Right lobe of liver (tissue), 6 donors: ENCODE measurements at regions not wholly inside any gene's neighbourhood (a gene's known extent, or its start where the extent isn't known, plus 50 kb on each side); places are given as distances from the start of the nearest gene placed in this dataset.
"Not testable (repeated sequence)": the region's sequence is repeated elsewhere in the genome, so short reads cannot be mapped to it uniquely, and the experiment has no call there.

Experiments used
- ATAC-seq, 4 donors: fragments of 200-7000 bp; cut with Tn5 transposase; one replicate each; pipeline ENCODE4 v1.9.1; 2020; ENCODE audit warnings: mild to moderate bottlenecking in 4 of 4, moderate library complexity in 4 of 4
- DNase-seq, 3 donors: peaks; one replicate each; pipeline ENCODE4 v3.0.0-alpha.2; 2020
- H3K27ac ChIP-seq, 3 donors: fragments of 200-600 bp; one replicate each; pipeline ENCODE4 v1.8.0; 2022
- H3K27me3 ChIP-seq, 2 donors: fragments of 200-600 bp; one replicate each; pipeline ENCODE4 v1.8.0; 2022
- H3K36me3 ChIP-seq, 4 donors: fragments of 200-600 bp; sonication (generic) in 1 of 4; one replicate each; pipeline versions ENCODE4 v1.5.1 to v1.8.0; 2017 to 2022; ENCODE audit warnings: control low read depth in 1 of 4
- H3K4me1 ChIP-seq, 4 donors: fragments of 200-600 bp; sonication (generic) in 1 of 4; one replicate each; pipeline versions ENCODE4 v1.5.1 to v1.8.0; 2017 to 2022; ENCODE audit warnings: control low read depth in 1 of 4
- H3K4me3 ChIP-seq, 3 donors: fragments of 200-600 bp; one replicate each; pipeline ENCODE4 v1.8.0; 2022
- H3K9me3 ChIP-seq, 4 donors: fragments of 200-600 bp; sonication (generic) in 1 of 4; one replicate each; pipeline versions ENCODE4 v1.5.1 to v1.8.0; 2017 to 2022; ENCODE audit warnings: control low read depth in 1 of 4
- POLR2A ChIP-seq: fragments of 450-650 bp; IDR thresholded peaks from one replicate; pipeline ENCODE4 v1.6.1; 2017; ENCODE audit warnings: antibody characterized with exemption, mild to moderate bottlenecking
- WGBS: methylation state at CpG from one replicate; pipeline ENCODE4 v1.1.6; 2018; ENCODE audit warnings: low coverage, low lambda C conversion rate; ENCODE audit not compliant: insufficient coverage; ENCODE audit errors: missing lambda C conversion rate; 5-methylcytosine and 5-hydroxymethylcytosine counted together
- intact Hi-C, 2 donors: fragments of 100-400 bp; cut with DNase I; formaldehyde crosslinking; loops; one replicate each; pipeline versions ENCODE4 v1.11.2 to v1.14.1; 2022
- TF ChIP-seq, protein P1 (sequence below), 4 donors: fragments of 200-600 bp in 3 of 4; fragments of 450-650 bp in 1 of 4; IDR thresholded peaks; one replicate each; pipeline versions ENCODE4 v1.5.1 to v1.8.0; 2016 to 2022; ENCODE audit warnings: antibody characterized with exemption in 4 of 4, mild to moderate bottlenecking in 2 of 4
- donor health status: DM: no; HTN: yes; CAD: no.
- donor health status: DM: no; HTN: no; CAD: no.
- donor health status: DM: no; HTN: no; CAD: no.
- donor health status: DM: no; HTN: yes; CAD: no.
- donor health status: DM: no; HTN: yes; CAD: no.

DNA sequence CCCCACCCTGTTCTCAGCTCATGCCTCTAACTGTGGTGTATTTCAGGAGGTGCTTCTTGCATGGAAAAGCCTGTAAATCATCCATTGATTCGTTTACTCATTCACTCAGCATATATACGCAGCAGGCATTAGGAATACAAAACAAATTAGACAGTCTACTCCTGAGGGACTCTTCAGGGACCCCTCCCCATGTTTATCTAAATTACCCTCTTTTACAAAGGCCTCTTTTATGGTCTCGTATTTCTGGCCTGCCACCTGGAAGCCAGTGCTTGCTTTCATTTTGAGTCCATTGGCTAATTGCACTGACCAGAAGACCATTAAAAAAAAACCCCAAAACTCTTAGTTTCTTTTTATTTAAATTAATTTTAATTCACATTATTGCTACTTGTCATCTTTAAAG lies 134.4 kb downstream of the DACT1 start:
- ATAC-seq, result no peak
- no peaks in the 10 kb centered on the region for H3K9me3 ChIP-seq
- TF ChIP-seq, protein P1, sequence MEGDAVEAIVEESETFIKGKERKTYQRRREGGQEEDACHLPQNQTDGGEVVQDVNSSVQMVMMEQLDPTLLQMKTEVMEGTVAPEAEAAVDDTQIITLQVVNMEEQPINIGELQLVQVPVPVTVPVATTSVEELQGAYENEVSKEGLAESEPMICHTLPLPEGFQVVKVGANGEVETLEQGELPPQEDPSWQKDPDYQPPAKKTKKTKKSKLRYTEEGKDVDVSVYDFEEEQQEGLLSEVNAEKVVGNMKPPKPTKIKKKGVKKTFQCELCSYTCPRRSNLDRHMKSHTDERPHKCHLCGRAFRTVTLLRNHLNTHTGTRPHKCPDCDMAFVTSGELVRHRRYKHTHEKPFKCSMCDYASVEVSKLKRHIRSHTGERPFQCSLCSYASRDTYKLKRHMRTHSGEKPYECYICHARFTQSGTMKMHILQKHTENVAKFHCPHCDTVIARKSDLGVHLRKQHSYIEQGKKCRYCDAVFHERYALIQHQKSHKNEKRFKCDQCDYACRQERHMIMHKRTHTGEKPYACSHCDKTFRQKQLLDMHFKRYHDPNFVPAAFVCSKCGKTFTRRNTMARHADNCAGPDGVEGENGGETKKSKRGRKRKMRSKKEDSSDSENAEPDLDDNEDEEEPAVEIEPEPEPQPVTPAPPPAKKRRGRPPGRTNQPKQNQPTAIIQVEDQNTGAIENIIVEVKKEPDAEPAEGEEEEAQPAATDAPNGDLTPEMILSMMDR (IDR thresholded peaks at IDR 0.05), result no peak
- TF ChIP-seq POLR2A, result no peak
- no peak for DNase-seq
- 84% methylated on average over 3 of the region's 3 CpGs for WGBS
- no peaks in the 10 kb centered on the region for H3K27me3 ChIP-seq
- H3K4me1 ChIP-seq, result peaks cover 0 to 4% (median 0%) of the 10 kb centered on the region in 4 donors
- intact Hi-C loops, result no loop called here
- H3K36me3 ChIP-seq, result no peaks in the 10 kb centered on the region
- H3K27ac ChIP-seq, result no peak overlapping the region
- H3K4me3 ChIP-seq, result no peak overlapping the region

DNA sequence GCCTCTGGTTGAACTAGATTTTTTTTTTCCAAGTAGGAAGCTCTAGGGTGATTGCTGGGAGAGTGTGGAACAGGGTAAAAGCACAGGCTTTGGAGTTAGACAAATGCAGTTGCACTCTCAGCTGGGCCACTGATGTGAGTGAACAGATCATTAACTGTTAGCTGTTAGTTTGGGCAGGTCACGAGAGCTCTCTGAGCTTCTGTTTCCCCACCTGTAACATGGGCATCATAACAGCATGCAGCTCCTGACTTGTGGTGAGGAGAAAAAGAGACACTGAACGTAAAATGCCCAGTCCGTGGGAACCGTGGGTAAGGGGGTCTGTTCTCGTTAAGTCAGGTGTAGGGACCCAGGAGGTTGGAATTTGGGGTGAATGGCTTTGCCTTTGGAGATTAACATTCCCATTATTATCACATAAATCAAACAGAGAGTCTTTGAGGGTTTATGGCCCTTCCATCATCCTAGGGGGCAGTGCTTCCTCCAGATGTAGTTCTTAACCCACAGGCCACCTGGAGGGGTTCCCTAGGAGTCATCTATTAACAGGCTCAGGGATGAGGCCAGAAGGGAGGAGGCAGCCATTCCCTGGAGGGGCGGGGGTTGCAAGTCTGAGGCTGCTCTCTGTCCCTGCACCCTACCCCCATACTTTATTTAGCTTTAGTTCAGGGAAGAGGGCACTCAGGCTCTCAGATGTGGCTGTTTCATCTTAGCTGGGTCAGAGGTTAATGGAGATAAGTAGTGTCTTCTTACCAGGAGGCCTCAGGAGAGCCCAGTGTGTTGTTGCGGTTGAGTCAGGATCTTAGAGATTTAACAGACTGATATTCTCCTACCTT lies 135.2 kb downstream of the DACT1 start:
- H3K27ac ChIP-seq, result no peak overlapping the region
- no peak for TF ChIP-seq POLR2A
- TF ChIP-seq, protein P1 (IDR thresholded peaks at IDR 0.05), result no peak
- H3K36me3 ChIP-seq, result no peaks in the 10 kb centered on the region
- peaks cover 0 to 4% (median 0%) of the 10 kb centered on the region in 4 donors for H3K4me1 ChIP-seq
- DNase-seq (no peak), ATAC-seq (no peak)
- intact Hi-C loops, result no loop called here
- H3K4me3 ChIP-seq, result no peak overlapping the region
- no peaks in the 10 kb centered on the region for H3K9me3 ChIP-seq
- no peaks in the 10 kb centered on the region for H3K27me3 ChIP-seq
- 83% methylated on average over 6 of the region's 7 CpGs for WGBS

DNA sequence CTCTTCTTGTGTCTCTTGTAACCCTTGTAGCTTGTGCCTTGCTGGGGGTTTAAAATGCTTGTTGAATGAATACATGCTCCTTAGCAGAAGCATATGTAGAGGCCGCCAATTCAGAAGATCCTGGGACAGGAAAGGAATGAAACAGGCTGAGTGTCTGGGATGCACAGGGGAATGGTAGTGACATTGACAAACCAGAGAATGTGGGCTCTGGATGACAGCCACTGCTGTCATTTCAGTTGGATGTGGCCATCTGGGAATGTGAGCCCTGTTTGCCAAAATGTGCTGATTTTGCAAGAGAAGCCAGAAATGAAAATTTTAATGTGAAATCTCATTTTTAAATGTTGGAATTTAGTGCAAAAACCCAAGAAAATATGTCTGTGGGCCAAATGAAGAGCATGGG lies 136.8 kb downstream of the DACT1 start:
- Histone ChIP-seq H3K4me1 (peaks cover 0 to 4% (median 0%) of the 10 kb centered on the region in 4 donors), H3K9me3 (no peaks in the 10 kb centered on the region), H3K4me3 (no peak overlapping the region), H3K27me3 (no peaks in the 10 kb centered on the region), H3K36me3 (no peaks in the 10 kb centered on the region), H3K27ac (no peak overlapping the region)
- ATAC-seq, result no peak
- DNase-seq, result no peak
- intact Hi-C loops, result no loop called here
- 64% methylated on average over 1 of the region's 1 CpG for WGBS
- TF ChIP-seq, protein P1 (IDR thresholded peaks at IDR 0.05), result no peak
- no peak for TF ChIP-seq POLR2A

DNA sequence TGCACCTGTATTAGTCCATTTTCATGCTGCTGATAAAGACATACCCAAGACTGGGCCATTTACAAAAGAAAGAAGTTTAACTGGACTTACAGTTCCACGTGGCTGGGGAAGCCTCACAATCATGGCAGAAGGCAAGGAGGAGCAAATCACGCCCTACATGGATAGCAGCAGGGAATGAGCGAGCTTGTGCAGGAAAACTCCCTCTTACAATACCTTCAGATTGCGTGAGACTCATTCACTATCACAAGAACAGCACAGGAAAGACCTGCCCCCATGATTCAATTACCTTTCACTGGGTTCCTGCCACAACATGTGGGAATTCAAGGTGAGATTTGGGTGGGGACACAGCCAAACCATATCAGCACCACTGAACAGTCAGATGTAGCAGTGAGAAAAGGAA lies 137.4 kb downstream of the DACT1 start:
- H3K9me3 ChIP-seq, H3K4me3 ChIP-seq, H3K27me3 ChIP-seq, ATAC-seq, intact Hi-C loops, H3K4me1 ChIP-seq, H3K27ac ChIP-seq, H3K36me3 ChIP-seq, DNase-seq: not testable (repeated sequence)
- 64% methylated on average over 4 of the region's 4 CpGs for WGBS

DNA sequence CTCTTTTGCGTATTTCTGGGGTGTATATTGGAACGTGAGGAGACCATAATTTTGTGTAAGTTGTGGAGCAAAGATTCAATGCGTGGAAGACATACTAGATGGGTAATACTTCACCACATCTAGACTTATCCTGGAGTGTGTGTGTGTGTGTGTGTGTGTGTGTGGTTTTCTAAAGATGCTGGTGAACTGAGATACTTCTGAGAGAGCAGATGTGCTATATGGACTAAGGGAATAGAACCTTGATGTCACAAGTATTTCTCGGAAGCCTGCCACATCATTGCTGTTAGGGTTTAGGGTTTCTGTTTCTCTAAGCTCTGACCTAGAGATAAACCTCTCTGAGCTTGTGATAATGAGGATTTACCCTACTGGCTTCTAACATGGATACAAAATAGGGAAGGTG lies 138.8 kb downstream of the DACT1 start:
- intact Hi-C loops, result no loop called here
- DNase-seq, result no peak
- TF ChIP-seq, protein P1 (IDR thresholded peaks at IDR 0.05), result no peak
- TF ChIP-seq POLR2A, result no peak
- WGBS, result 67% methylated on average over 4 of the region's 4 CpGs
- Histone ChIP-seq H3K36me3 (no peaks in the 10 kb centered on the region), H3K9me3 (no peaks in the 10 kb centered on the region), H3K4me1 (no peaks in the 10 kb centered on the region), H3K27me3 (no peaks in the 10 kb centered on the region), H3K4me3 (no peak overlapping the region), H3K27ac (no peak overlapping the region)
- ATAC-seq, result no peak
